HEK293T (cell line): ENCODE measurements at regions not wholly inside any gene's neighbourhood (a gene's known extent, or its start where the extent isn't known, plus 50 kb on each side); places are given as distances from the start of the nearest gene placed in this dataset.

Experiments used
- CTCF ChIA-PET: fragments of 350-600 bp; formaldehyde crosslinking; extraction: SDS; loops from one replicate; lab custom pipeline; 2021; ENCODE audit warnings: antibody characterized with exemption, inconsistent platforms; lab: Yijun Ruan, JAX
- POLR2A ChIA-PET: fragments of 350-600 bp; formaldehyde crosslinking; extraction: SDS; loops from one replicate; lab custom pipeline; 2020; ENCODE audit warnings: antibody characterized with exemption, inconsistent platforms; lab: Yijun Ruan, JAX
- DNase-seq: peaks from one replicate; pipeline ENCODE4 v3.0.0; 2012; ENCODE audit warnings: mixed read lengths; ENCODE audit errors: extremely low spot score
- ARNT ChIP-seq: fragments of 450-650 bp; IDR thresholded peaks from 2 replicates; pipeline ENCODE4 v1.6.1; 2017; ENCODE audit warnings: mild to moderate bottlenecking
- BHLHE40 ChIP-seq: fragments of 450-650 bp; IDR thresholded peaks from 2 replicates; pipeline ENCODE4 v1.6.1; 2016; ENCODE audit warnings: mild to moderate bottlenecking, moderate library complexity, borderline replicate concordance
- CTBP1 ChIP-seq: fragments of 450-650 bp; IDR thresholded peaks from 2 replicates; pipeline ENCODE4 v1.6.1; 2016; ENCODE audit warnings: borderline replicate concordance
- ELF4 ChIP-seq: fragments of 450-650 bp; IDR thresholded peaks from 2 replicates; pipeline ENCODE4 v1.6.1; 2017; ENCODE audit warnings: antibody characterized with exemption
- FOXA1 ChIP-seq: fragments of 450-650 bp; IDR thresholded peaks from 2 replicates; pipeline ENCODE4 v1.6.1; 2016; ENCODE audit warnings: mild to moderate bottlenecking
- FOXK2 ChIP-seq: fragments of 450-650 bp; IDR thresholded peaks from 2 replicates; pipeline ENCODE4 v1.6.1; 2016; ENCODE audit warnings: mild to moderate bottlenecking
- FOXM1 ChIP-seq: fragments of 450-650 bp; IDR thresholded peaks from 2 replicates; pipeline ENCODE4 v1.6.1; 2017; ENCODE audit warnings: mild to moderate bottlenecking, borderline replicate concordance
- HDGF ChIP-seq: fragments of 450-650 bp; IDR thresholded peaks from 2 replicates; pipeline ENCODE4 v1.6.1; 2017; ENCODE audit warnings: antibody characterized with exemption, borderline replicate concordance
- L3MBTL2 ChIP-seq: fragments of 450-650 bp; conservative IDR thresholded peaks from 2 replicates; pipeline ENCODE4 v1.6.1; 2016; ENCODE audit warnings: mild to moderate bottlenecking
- LEF1 ChIP-seq: fragments of 450-650 bp; IDR thresholded peaks from 2 replicates; pipeline ENCODE4 v1.6.1; 2017; ENCODE audit warnings: mild to moderate bottlenecking, borderline replicate concordance
- NFRKB ChIP-seq: fragments of 450-650 bp; IDR thresholded peaks from 2 replicates; pipeline ENCODE4 v1.6.1; 2016; ENCODE audit warnings: mild to moderate bottlenecking, moderate library complexity
- PKNOX1 ChIP-seq: fragments of 450-650 bp; IDR thresholded peaks from 2 replicates; pipeline ENCODE4 v1.6.1; 2016
- SP1 ChIP-seq: fragments of 450-650 bp; IDR thresholded peaks from 2 replicates; pipeline ENCODE4 v1.6.1; 2017
- SUZ12 ChIP-seq: fragments of 450-650 bp; IDR thresholded peaks from 2 replicates; pipeline ENCODE4 v1.6.1; 2016; ENCODE audit warnings: mild to moderate bottlenecking
- TARDBP ChIP-seq: fragments of 450-650 bp; IDR thresholded peaks from 2 replicates; pipeline ENCODE4 v1.6.1; 2016
- ZNF384 ChIP-seq: fragments of 450-650 bp; IDR thresholded peaks from 2 replicates; pipeline ENCODE4 v1.6.1; 2016

- CTCF ChIA-PET, result no interaction called here
- POLR2A ChIA-PET, result no interaction called here
- TF ChIP-seq NFRKB (no peak), HDGF (no peak), ZNF384 (no peak), FOXK2 (no peak), ARNT (no peak), L3MBTL2 (no peak), SP1 (no peak), TARDBP (no peak), PKNOX1 (no peak), BHLHE40 (no peak), FOXA1 (no peak), LEF1 (no peak), ELF4 (no peak), CTBP1 (no peak), SUZ12 (no peak)
- DNase-seq, result no peak
These were observed 66.9 kb downstream of the FOXL3 start for GRCh38 chr7:356691-357462.

- no peak for TF ChIP-seq SP1
- no peak for TF ChIP-seq ARNT
- TF ChIP-seq PKNOX1, result no peak
- TF ChIP-seq LEF1, result no peak
- no peak for TF ChIP-seq L3MBTL2
- TF ChIP-seq ZNF384, result no peak
- TF ChIP-seq FOXK2, result no peak
- TF ChIP-seq HDGF, result no peak
- TF ChIP-seq NFRKB, result no peak
- no peak for TF ChIP-seq SUZ12
- no peak for TF ChIP-seq BHLHE40
- TF ChIP-seq FOXM1, result no peak
- TF ChIP-seq CTBP1, result no peak
- TF ChIP-seq TARDBP, result no peak
- TF ChIP-seq ELF4, result no peak
- TF ChIP-seq FOXA1, result no peak
- no peak for DNase-seq
- ChIA-PET CTCF (interaction anchor here (0.7 kb wide), 1 partner anchor 130 kb away, joined by 3 read pairs; no protein-coding TSS in a partner anchor), POLR2A (no interaction called here)
These were observed 67.7 kb downstream of the FOXL3 start for GRCh38 chr7:357531-358209.

- CTCF ChIA-PET, result interaction anchor here (0.7 kb wide), 1 partner anchor 129 kb away, joined by 3 read pairs; no protein-coding TSS in a partner anchor
- POLR2A ChIA-PET, result no interaction called here
- no peak for TF ChIP-seq L3MBTL2
- no peak for TF ChIP-seq PKNOX1
- TF ChIP-seq ARNT, result no peak
- TF ChIP-seq TARDBP, result no peak
- no peak for TF ChIP-seq FOXA1
- no peak for TF ChIP-seq SP1
- TF ChIP-seq CTBP1, result no peak
- no peak for TF ChIP-seq HDGF
- no peak for TF ChIP-seq FOXK2
- no peak for DNase-seq
These were observed 68.4 kb downstream of the FOXL3 start for GRCh38 chr7:358352-358751.

GRCh38 chr7:359226-359765 is 69.3 kb downstream of the FOXL3 start:
- ChIA-PET CTCF (no interaction called here), POLR2A (no interaction called here)
- no peak for TF ChIP-seq ARNT
- no peak for TF ChIP-seq FOXK2
- no peak for TF ChIP-seq CTBP1
- no peak for TF ChIP-seq L3MBTL2
- no peak for TF ChIP-seq ZNF384
- no peak for TF ChIP-seq NFRKB
- TF ChIP-seq BHLHE40, result no peak
- no peak for TF ChIP-seq ELF4
- no peak for TF ChIP-seq PKNOX1
- TF ChIP-seq FOXA1, result no peak
- no peak for TF ChIP-seq FOXM1
- TF ChIP-seq TARDBP, result no peak
- TF ChIP-seq SP1, result no peak
- no peak for TF ChIP-seq LEF1
- no peak for TF ChIP-seq SUZ12
- no peak for TF ChIP-seq HDGF
- no peak for DNase-seq

- TF ChIP-seq SP1 (no peak), FOXM1 (no peak), FOXA1 (no peak), FOXK2 (no peak)
- ChIA-PET CTCF (no interaction called here), POLR2A (no interaction called here)
- no peak for DNase-seq
These were observed 69.9 kb downstream of the FOXL3 start for GRCh38 chr7:359766-360361.
